ENCODE measurements at regions not wholly inside any gene's neighbourhood (a gene's known extent, or its start where the extent isn't known, plus 50 kb on each side); places are given as distances from the start of the nearest gene placed in this dataset.
A peak's percentile ranks its signal among the peaks of the same experiment; 100 is the strongest.

DNA sequence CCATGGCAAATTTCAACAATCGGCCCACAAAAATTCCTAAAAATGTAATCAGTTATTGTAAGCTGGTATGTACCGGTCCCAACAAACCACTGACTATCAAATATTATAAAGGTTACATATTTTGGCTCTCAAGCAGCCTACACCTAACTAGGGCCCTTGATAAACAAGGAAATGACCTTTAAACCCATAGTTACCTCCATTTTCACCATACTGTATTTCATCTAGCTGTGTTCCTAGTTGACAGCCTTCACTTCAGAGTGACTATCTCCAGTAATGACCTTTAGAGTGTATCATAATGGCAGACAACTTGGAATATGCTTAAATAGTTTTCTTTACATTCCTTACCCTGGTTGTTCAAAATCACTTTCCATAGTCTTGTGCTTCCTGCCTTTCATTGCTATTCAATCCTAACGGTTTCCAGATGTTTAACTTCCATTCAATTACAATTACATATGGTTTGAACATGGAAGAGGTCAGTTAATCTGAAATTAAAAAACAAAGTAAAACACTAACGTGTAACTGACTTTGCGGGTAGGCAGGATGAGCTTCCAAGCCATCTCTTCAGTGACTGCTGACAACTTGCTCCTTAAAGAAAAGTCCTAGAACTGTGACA, 111.9 kb upstream of the TSC22D2 start:
- BruUV-seq (replicated peaks): no TSS peak
- ATAC-seq: no peak
- H3K9ac ChIP-seq (ENCODE audit: low read length): no peak overlapping the region
- no peaks in the 10 kb centered on the region for H3K36me3 ChIP-seq (ENCODE audit: control insufficient read depth in 1 of 2, insufficient read depth in 2 of 2, low read length in 2 of 2)
- H3K27ac ChIP-seq (ENCODE audit: low read depth, low read length): no peak overlapping the region
- CTCF ChIA-PET: interaction anchor here (1.8 kb wide), 1 partner anchor 10 kb away, joined by 7 read pairs; no protein-coding TSS in a partner anchor
- H3K27me3 ChIP-seq (ENCODE audit: insufficient read depth, low read length): no peaks in the 10 kb centered on the region
- no peak overlapping the region for H3K4me2 ChIP-seq (ENCODE audit: low read length)
- no peaks in the 10 kb centered on the region for H4K20me1 ChIP-seq (ENCODE audit: insufficient read depth)
- no peaks in the 10 kb centered on the region for H3K9me3 ChIP-seq (ENCODE audit: control insufficient read depth in 1 of 2, insufficient read depth in 1 of 2, low read depth in 1 of 2, low read length in 2 of 2)
- POLR2A ChIA-PET: interaction anchor here (1.3 kb wide), 1 partner anchor 10 kb away, joined by 3 read pairs; no protein-coding TSS in a partner anchor
- peaks cover 0 to 15% of the 10 kb centered on the region in 2 experiments; a peak in 2 of 4 replicates for H3K4me1 ChIP-seq (ENCODE audit: control insufficient read depth in 1 of 2, insufficient read depth in 2 of 2, low read length in 2 of 2)
- DNase-seq (ENCODE audit: low read depth, low spot score): no peak
- RAD21 ChIA-PET (ENCODE audit: low non-redundant PET in 1 of 2, low total read pairs in 2 of 2, uncharacterized antibody in 2 of 2, unreplicated experiment in 2 of 2): no interaction called here
- intact Hi-C loops (cut with micrococcal nuclease): no loop called here
- no peak overlapping the region for H3K4me3 ChIP-seq (replicated peaks in 1 of 2; ENCODE audit: low read depth in 1 of 2, low read length in 2 of 2)
- no peak for TF ChIP-seq SP1 (IDR thresholded peaks at IDR 0.05; ENCODE audit: low read depth)
- no peaks in the 10 kb centered on the region for H3K79me2 ChIP-seq (ENCODE audit: insufficient read depth, low read length)
- H3K9me2 ChIP-seq (ENCODE audit: insufficient read depth): no peaks in the 10 kb centered on the region
- no peak overlapping the region for H2AFZ ChIP-seq (ENCODE audit: low read depth, low read length, poor library complexity, severe bottlenecking)

DNA sequence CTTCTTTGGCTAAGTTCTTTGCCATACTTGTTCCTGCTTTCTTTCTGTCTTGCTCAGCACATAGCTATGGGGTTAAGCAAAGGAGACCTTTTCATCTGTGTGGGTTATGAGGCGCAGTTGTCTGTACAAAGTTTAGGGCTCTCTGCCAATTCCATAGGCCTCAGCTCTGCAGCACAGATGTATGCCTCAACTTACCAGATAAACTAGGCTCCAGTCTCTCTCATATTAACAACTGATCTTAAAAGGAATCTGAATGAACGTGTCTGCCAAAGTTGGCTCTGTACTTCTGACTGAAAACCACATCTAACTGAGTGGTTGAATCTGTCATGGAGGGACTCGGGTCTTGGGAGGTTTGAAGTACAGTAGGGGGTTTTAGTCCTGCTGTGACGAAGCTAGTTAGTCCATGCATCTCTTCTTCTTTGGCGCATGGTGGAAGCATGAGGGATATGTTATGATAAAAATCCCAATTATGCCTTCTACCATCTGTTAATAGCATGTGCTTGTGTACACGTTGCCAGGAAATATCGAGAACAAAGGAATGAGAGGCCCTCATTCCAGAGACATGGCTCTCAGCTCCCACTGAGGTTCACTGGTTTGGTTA, 114.6 kb upstream of the TSC22D2 start:
- Histone ChIP-seq H3K4me2 (ENCODE audit: low read length) (no peak overlapping the region), H3K9me2 (ENCODE audit: insufficient read depth) (no peaks in the 10 kb centered on the region), H2AFZ (ENCODE audit: low read depth, low read length, poor library complexity, severe bottlenecking) (peak overlapping the region; percentile 4), H3K36me3 (ENCODE audit: control insufficient read depth in 1 of 2, insufficient read depth in 2 of 2, low read length in 2 of 2) (no peaks in the 10 kb centered on the region), H3K27me3 (ENCODE audit: insufficient read depth, low read length) (no peaks in the 10 kb centered on the region), H3K4me1 (ENCODE audit: control insufficient read depth in 1 of 2, insufficient read depth in 2 of 2, low read length in 2 of 2) (peaks cover 0 to 4% of the 10 kb centered on the region in 2 experiments; a peak in 1 of 4 replicates), H3K9me3 (ENCODE audit: control insufficient read depth in 1 of 2, insufficient read depth in 1 of 2, low read depth in 1 of 2, low read length in 2 of 2) (no peaks in the 10 kb centered on the region), H4K20me1 (ENCODE audit: insufficient read depth) (no peaks in the 10 kb centered on the region), H3K27ac (ENCODE audit: low read depth, low read length) (no peak overlapping the region), H3K9ac (ENCODE audit: low read length) (no peak overlapping the region), H3K4me3 (replicated peaks in 1 of 2; ENCODE audit: low read depth in 1 of 2, low read length in 2 of 2) (no peak overlapping the region), H3K79me2 (ENCODE audit: insufficient read depth, low read length) (no peaks in the 10 kb centered on the region)
- ChIA-PET CTCF (interaction anchor here (1.3 kb wide), 1 partner anchor 10 kb away, joined by 3 read pairs; no protein-coding TSS in a partner anchor), POLR2A (no interaction called here), RAD21 (ENCODE audit: low non-redundant PET in 1 of 2, low total read pairs in 2 of 2, uncharacterized antibody in 2 of 2, unreplicated experiment in 2 of 2) (no interaction called here)
- intact Hi-C loops (cut with micrococcal nuclease): no loop called here
- BruUV-seq (replicated peaks): no TSS peak
- ATAC-seq (no peak), DNase-seq (ENCODE audit: low read depth, low spot score) (no peak)
- TF ChIP-seq YY1 (IDR thresholded peaks at IDR 0.05; ENCODE audit: extremely low read depth, insufficient replicate concordance, low read depth, low read length): no peak
- TF ChIP-seq, protein P1, sequence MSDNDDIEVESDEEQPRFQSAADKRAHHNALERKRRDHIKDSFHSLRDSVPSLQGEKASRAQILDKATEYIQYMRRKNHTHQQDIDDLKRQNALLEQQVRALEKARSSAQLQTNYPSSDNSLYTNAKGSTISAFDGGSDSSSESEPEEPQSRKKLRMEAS (IDR thresholded peaks at IDR 0.05): no peak
- no peak for TF ChIP-seq POLR2A (IDR thresholded peaks at IDR 0.05; ENCODE audit: borderline replicate concordance, extremely low read depth, insufficient read depth, insufficient read length)
- TF ChIP-seq, protein P2, sequence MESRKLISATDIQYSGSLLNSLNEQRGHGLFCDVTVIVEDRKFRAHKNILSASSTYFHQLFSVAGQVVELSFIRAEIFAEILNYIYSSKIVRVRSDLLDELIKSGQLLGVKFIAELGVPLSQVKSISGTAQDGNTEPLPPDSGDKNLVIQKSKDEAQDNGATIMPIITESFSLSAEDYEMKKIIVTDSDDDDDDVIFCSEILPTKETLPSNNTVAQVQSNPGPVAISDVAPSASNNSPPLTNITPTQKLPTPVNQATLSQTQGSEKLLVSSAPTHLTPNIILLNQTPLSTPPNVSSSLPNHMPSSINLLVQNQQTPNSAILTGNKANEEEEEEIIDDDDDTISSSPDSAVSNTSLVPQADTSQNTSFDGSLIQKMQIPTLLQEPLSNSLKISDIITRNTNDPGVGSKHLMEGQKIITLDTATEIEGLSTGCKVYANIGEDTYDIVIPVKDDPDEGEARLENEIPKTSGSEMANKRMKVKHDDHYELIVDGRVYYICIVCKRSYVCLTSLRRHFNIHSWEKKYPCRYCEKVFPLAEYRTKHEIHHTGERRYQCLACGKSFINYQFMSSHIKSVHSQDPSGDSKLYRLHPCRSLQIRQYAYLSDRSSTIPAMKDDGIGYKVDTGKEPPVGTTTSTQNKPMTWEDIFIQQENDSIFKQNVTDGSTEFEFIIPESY (IDR thresholded peaks at IDR 0.05; ENCODE audit: extremely low read depth, insufficient replicate concordance, low read length): no peak
- TF ChIP-seq FOSL1 (IDR thresholded peaks at IDR 0.05; ENCODE audit: low read depth): no peak
- TF ChIP-seq CBX3 (IDR thresholded peaks at IDR 0.05; ENCODE audit: low read depth): no peak
- no peak for TF ChIP-seq TCF7L2 (IDR thresholded peaks at IDR 0.05; ENCODE audit: borderline replicate concordance, extremely low read depth, insufficient read depth, insufficient read length)
- TF ChIP-seq, protein P3, sequence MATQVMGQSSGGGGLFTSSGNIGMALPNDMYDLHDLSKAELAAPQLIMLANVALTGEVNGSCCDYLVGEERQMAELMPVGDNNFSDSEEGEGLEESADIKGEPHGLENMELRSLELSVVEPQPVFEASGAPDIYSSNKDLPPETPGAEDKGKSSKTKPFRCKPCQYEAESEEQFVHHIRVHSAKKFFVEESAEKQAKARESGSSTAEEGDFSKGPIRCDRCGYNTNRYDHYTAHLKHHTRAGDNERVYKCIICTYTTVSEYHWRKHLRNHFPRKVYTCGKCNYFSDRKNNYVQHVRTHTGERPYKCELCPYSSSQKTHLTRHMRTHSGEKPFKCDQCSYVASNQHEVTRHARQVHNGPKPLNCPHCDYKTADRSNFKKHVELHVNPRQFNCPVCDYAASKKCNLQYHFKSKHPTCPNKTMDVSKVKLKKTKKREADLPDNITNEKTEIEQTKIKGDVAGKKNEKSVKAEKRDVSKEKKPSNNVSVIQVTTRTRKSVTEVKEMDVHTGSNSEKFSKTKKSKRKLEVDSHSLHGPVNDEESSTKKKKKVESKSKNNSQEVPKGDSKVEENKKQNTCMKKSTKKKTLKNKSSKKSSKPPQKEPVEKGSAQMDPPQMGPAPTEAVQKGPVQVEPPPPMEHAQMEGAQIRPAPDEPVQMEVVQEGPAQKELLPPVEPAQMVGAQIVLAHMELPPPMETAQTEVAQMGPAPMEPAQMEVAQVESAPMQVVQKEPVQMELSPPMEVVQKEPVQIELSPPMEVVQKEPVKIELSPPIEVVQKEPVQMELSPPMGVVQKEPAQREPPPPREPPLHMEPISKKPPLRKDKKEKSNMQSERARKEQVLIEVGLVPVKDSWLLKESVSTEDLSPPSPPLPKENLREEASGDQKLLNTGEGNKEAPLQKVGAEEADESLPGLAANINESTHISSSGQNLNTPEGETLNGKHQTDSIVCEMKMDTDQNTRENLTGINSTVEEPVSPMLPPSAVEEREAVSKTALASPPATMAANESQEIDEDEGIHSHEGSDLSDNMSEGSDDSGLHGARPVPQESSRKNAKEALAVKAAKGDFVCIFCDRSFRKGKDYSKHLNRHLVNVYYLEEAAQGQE (IDR thresholded peaks at IDR 0.05; ENCODE audit: low read depth): no peak
- TF ChIP-seq ELF1 (IDR thresholded peaks at IDR 0.05; ENCODE audit: borderline replicate concordance, low read depth): no peak
- TF ChIP-seq CEBPB (IDR thresholded peaks at IDR 0.05; ENCODE audit: low read depth): no peak
- TF ChIP-seq EZH2phosphoT487 (IDR thresholded peaks at IDR 0.05; ENCODE audit: borderline replicate concordance): no peak

All from HCT116 (cell line).